ENCODE measurements at regions not wholly inside any gene's neighbourhood (a gene's known extent, or its start where the extent isn't known, plus 50 kb on each side); places are given as distances from the start of the nearest gene placed in this dataset.

GRCh38 chr5:91742550-91742949, 359.4 kb upstream of the ARRDC3 start:
- no peak for DNase-seq

- no peak for DNase-seq
Observed at GRCh38 chr5:91741764-91742505, 358.8 kb upstream of the ARRDC3 start.

- DNase-seq, result no peak
Observed at GRCh38 chr5:91730026-91730425, 346.9 kb upstream of the ARRDC3 start.

GRCh38 chr5:91727463-91727862, 344.3 kb upstream of the ARRDC3 start:
- no peak for DNase-seq

- DNase-seq, result no peak
Observed at GRCh38 chr5:91722736-91723467, 339.8 kb upstream of the ARRDC3 start.

- no peak for DNase-seq
Observed at GRCh38 chr5:91712718-91713117, 329.6 kb upstream of the ARRDC3 start.

- DNase-seq, result no peak
Observed at GRCh38 chr5:91707521-91707841, 324.4 kb upstream of the ARRDC3 start.

GRCh38 chr5:91706785-91707520, 323.8 kb upstream of the ARRDC3 start:
- no peak for DNase-seq

- no peak for DNase-seq
Observed at GRCh38 chr5:91703128-91703527, 320.0 kb upstream of the ARRDC3 start.

- no peak for DNase-seq
Observed at GRCh38 chr5:91699429-91699828, 316.3 kb upstream of the ARRDC3 start.

- no peak for DNase-seq
Observed at GRCh38 chr5:91691592-91691991, 308.5 kb upstream of the ARRDC3 start.

GRCh38 chr5:91690921-91691320, 307.8 kb upstream of the ARRDC3 start:
- no peak for DNase-seq

- DNase-seq, result no peak
Observed at GRCh38 chr5:91687430-91687829, 304.3 kb upstream of the ARRDC3 start.

- no peak for DNase-seq
Observed at GRCh38 chr5:91684625-91685024, 301.5 kb upstream of the ARRDC3 start.

GRCh38 chr5:91670563-91670962, 287.4 kb upstream of the ARRDC3 start:
- DNase-seq, result no peak

- DNase-seq, result no peak
Observed at GRCh38 chr5:91670122-91670521, 287.0 kb upstream of the ARRDC3 start.

GRCh38 chr5:91668261-91668660, 285.1 kb upstream of the ARRDC3 start:
- DNase-seq, result no peak

GRCh38 chr5:91652678-91653077, 269.6 kb upstream of the ARRDC3 start:
- DNase-seq, result no peak

GRCh38 chr5:91651704-91652103, 268.6 kb upstream of the ARRDC3 start:
- DNase-seq, result no peak

- no peak for DNase-seq
Observed at GRCh38 chr5:91645347-91645746, 262.2 kb upstream of the ARRDC3 start.

- no peak for DNase-seq
Observed at GRCh38 chr5:91643797-91644196, 260.7 kb upstream of the ARRDC3 start.

- DNase-seq, result no peak
Observed at GRCh38 chr5:91642581-91642980, 259.5 kb upstream of the ARRDC3 start.

GRCh38 chr5:91641730-91642350, 258.7 kb upstream of the ARRDC3 start:
- no peak for DNase-seq

GRCh38 chr5:91639744-91640143, 256.6 kb upstream of the ARRDC3 start:
- no peak for DNase-seq
